GM18951 (cell line): ENCODE measurements at regions not wholly inside any gene's neighbourhood (a gene's known extent, or its start where the extent isn't known, plus 50 kb on each side); places are given as distances from the start of the nearest gene placed in this dataset.

Source experiments
- POLR2A ChIP-seq: IDR thresholded peaks from 4 replicates; pipeline ENCODE4 v1.6.1; 2011; ENCODE audit warnings: mild to moderate bottlenecking; ENCODE audit not compliant: insufficient read length, insufficient read depth; ENCODE audit errors: extremely low read depth
- in situ Hi-C: fragments of 300-500 bp; cut with MboI; formaldehyde crosslinking; loops from one replicate; pipeline ENCODE4 v1.12.0; 2022; ENCODE audit warnings: low sequenced_read_pairs, mixed read lengths, inconsistent platforms; ENCODE audit not compliant: unreplicated experiment

DNA sequence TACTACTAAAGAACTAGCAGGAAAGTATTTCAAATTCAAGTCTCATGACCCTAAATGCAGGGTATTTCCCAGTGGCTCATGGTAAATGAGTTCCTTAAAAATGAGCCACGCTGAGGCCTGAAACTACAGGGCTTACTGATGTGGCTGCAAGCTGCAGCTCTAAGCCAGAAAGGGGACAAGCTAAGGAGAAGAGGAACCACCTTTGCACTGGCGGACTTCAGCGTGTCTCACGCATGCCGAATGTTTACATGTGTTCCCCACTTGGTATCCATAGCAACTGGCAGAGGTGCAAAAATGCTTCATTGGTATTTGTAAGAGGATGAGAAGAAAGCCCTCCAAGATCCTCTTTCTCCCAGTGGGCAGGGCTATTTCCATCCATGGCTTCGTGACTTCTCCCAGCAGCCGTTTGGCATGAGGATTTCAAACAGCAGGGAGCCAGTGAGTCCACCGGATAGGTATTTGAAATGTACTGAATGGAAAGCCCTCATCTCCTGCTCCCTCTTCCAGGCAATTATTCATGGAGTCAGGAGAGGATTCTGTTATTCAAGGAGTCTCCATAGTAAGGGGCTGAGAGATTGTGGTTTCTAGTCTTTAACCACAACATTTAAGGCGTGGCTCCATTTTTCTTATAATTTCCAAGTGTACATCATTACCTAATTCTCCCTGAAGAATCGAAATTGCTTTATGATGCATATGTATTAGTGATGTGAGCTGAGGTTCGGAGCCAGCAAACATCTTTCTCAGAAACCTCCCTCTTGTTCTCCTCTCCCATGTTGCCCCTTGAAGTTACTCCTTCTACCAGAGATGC is 55.3 kb upstream of the CD44 start:
- no peak for TF ChIP-seq POLR2A
- in situ Hi-C loops = no loop called here

DNA sequence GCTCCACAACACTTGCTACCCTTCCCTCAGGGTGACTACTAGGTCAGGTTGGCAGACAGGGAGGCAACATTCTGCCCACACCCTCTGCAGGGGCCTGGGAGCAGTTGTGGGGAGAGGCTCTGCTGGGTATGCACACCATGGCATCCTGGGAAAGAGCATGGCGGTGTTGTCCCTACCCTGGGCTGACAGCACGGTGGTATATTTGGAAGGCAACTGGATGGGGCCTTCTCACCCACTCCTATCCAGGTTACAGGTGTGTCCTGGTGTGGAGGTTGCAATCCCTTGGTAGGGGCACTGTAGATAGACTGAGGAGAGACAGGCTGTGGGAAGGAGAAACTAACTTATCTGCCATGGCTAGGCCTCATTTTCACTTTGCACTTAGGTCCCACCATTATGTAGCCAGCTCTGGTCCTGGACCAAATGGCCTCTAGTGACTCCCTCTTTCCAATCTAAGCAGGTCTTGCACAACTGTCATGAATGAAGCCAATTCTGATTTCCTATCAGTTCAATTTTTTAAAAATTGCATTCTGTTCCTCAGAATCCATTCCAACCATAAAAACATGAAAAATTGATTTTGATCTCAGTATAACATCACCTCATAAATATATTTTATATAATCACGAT is 54.0 kb upstream of the CD44 start:
- TF ChIP-seq POLR2A = no peak
- in situ Hi-C loops = no loop called here

DNA sequence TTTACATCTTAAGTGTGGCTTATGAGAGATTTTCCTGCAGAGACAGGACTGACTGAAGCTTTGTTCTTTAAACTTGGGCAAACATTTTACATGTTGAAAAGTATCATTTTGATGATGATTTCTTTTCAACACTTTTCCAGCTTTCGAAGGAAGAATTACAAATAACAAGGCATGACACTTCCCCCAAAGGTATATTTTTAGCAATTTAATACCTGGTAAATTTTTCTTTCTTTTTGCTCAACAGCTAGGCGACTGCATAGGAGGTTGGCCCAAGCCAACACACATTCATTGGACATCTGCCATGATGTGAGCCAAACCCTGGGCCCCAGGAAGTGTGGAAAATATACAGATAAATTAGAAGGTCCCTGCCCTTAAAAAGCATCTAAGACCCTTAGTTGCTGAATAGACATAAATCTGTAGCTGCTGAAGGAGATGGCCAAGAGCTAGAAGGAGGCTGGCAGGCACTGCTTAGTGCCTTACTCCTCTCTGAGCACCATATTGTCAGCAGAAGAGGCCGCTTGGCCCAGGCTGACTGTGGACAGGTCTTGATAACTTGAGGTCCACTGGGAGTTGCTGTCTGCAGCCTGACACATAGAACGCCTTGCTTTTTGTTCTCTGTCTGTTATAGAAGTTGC is 53.3 kb upstream of the CD44 start:
- TF ChIP-seq POLR2A = no peak
- in situ Hi-C loops = no loop called here

DNA sequence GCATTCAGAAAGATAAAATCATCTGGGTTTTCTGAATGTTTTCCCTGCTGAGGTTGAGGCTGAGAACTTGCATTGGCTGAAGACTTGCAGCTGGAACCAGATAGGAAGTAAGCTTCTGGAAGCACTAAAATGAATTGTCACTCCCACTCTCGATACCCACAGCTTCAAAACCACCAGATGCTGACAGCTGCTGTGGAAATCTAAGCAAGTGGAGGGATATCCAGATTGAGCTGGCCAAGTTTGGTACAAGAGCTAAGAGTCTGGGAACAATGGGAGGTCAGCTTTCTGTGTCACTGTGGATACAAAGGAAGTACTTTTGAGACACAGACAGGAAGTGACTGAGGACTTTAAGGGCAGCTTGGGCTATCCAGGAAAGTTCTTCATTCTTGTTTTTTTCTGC is 51.3 kb upstream of the CD44 start:
- in situ Hi-C loops = no loop called here
- no peak for TF ChIP-seq POLR2A

DNA sequence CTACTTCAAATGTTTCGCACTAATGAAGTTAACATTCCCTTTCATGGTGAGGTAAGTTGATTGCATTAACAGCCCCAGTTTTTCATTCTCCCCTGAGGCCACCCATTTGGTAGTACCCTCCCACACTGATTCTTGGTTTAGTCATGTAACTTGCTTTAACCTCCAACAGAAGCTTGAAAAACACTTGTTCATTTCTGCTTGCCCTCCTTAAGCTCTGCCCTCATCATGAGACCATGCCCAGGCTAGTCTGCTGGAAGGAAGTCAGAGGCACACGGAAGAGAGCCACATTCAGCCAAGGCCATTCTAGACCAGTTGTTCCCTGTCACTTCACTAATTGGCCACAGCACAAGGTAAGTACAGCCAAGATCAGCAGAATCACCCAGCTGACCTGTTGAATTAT is 50.7 kb upstream of the CD44 start:
- in situ Hi-C loops = no loop called here
- no peak for TF ChIP-seq POLR2A

DNA sequence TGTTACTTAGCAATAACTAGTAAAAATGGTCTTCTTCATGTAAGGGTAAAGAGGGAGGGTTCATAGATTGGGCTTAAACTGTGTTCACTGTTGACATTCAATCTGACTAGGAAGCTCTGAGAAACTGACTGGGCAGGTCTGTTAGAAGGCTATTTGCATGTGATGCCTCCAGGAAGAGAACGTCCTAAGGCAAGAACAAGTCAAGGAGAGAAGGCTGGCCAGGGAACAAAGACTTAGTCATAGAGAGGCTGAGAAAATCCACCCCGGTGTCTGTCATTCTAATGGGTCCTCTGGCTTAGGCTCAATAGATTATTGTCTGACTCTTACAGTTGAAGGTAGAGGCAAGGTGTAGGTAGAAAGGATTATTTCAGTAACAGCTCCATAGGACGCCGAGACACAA is 50.3 kb upstream of the CD44 start:
- in situ Hi-C loops = no loop called here
- TF ChIP-seq POLR2A = no peak
